ENCODE measurements at regions not wholly inside any gene's neighbourhood (a gene's known extent, or its start where the extent isn't known, plus 50 kb on each side); places are given as distances from the start of the nearest gene placed in this dataset.

DNA sequence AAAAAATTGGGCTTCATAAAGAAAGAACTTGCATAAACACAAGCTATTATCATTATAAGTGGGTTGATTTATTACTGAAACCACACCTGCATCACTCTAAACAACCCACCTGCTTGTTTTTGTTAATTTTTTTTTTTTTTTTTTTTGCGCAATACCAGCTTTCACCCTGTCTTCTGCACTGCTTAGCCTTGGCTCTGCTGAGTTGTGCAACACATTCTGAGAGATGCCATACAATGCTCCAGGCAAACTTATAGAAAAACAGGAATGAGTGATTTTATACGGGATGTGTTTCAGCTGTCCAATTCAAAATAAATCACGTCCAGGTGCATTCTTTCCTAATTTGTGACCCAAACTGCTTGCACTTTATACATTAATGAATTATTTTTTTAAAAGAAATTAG lies 923.6 kb downstream of the GATA3 start:
- TF ChIP-seq, protein P1, sequence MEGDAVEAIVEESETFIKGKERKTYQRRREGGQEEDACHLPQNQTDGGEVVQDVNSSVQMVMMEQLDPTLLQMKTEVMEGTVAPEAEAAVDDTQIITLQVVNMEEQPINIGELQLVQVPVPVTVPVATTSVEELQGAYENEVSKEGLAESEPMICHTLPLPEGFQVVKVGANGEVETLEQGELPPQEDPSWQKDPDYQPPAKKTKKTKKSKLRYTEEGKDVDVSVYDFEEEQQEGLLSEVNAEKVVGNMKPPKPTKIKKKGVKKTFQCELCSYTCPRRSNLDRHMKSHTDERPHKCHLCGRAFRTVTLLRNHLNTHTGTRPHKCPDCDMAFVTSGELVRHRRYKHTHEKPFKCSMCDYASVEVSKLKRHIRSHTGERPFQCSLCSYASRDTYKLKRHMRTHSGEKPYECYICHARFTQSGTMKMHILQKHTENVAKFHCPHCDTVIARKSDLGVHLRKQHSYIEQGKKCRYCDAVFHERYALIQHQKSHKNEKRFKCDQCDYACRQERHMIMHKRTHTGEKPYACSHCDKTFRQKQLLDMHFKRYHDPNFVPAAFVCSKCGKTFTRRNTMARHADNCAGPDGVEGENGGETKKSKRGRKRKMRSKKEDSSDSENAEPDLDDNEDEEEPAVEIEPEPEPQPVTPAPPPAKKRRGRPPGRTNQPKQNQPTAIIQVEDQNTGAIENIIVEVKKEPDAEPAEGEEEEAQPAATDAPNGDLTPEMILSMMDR (IDR thresholded peaks at IDR 0.05) = no peak
- Mint-ChIP-seq H3K4me3 (no peak overlapping the region), H3K4me1 (no peaks in the 10 kb centered on the region), H3K36me3 (ENCODE audit: low read depth) (no peaks in the 10 kb centered on the region), H3K9me3 (no peaks in the 10 kb centered on the region), H3K27me3 (ENCODE audit: low read depth, poor library complexity) (peaks cover 5% of the 10 kb centered on the region), H3K27ac (no peak overlapping the region)
- DNase-seq = no peak

DNA sequence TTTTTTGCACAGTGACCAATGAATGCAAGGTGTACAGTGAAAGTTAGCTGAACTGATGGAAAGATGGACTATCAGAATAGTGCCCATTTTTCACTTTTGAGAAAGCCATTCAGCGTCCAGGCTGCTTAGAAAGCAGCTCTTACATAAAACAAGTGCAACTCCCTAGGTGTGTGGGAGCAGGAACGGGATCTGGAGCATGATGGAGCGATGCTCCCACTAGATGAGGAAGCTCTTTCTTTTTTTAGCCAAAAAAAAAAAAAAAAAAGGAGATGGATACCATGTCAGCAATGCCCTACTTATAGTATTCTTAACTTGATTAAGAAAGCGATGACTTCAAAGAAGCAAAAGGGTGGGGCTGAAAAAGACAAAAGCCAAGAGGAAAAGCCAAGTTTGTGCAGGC lies 925.5 kb downstream of the GATA3 start:
- TF ChIP-seq, protein P1 (IDR thresholded peaks at IDR 0.05) = no peak
- peaks cover 6% of the 10 kb centered on the region for H3K27me3 Mint-ChIP-seq (ENCODE audit: low read depth, poor library complexity)
- H3K4me1 Mint-ChIP-seq = no peaks in the 10 kb centered on the region
- H3K27ac Mint-ChIP-seq = no peak overlapping the region
- H3K36me3 Mint-ChIP-seq (ENCODE audit: low read depth) = no peaks in the 10 kb centered on the region
- H3K4me3 Mint-ChIP-seq = no peak overlapping the region
- no peak for DNase-seq
- H3K9me3 Mint-ChIP-seq = peaks cover 4% of the 10 kb centered on the region

- Mint-ChIP-seq H3K9me3 (peaks cover 4% of the 10 kb centered on the region), H3K4me1 (no peaks in the 10 kb centered on the region), H3K27me3 (ENCODE audit: low read depth, poor library complexity) (peaks cover 9% of the 10 kb centered on the region), H3K27ac (no peak overlapping the region), H3K4me3 (no peak overlapping the region), H3K36me3 (ENCODE audit: low read depth) (no peaks in the 10 kb centered on the region)
- DNase-seq = no peak
- TF ChIP-seq, protein P1 (IDR thresholded peaks at IDR 0.05) = no peak
Observed at GRCh38 chr10:8981277-8981676, 926.8 kb downstream of the GATA3 start.

DNA sequence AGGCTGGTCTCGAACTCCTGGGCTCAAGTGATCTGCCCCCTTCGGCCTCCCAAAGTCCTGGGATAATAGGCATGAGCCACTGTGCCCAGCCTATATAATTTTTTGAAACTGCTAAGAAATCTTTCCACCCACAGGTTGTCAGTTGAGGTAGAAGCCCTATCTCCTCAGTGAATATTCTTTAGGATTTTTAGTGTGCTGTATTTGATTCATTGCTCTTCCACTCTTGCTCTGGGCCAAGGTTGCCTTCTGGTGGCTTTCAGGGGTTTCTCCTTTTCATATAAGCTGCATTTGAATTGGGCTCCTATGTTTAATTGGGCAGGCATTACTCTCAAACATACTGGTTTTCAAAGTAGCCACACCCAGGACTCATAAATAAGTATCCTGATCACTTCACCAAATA lies 931.2 kb downstream of the GATA3 start:
- no peak for DNase-seq
- Mint-ChIP-seq H3K27ac (no peak overlapping the region), H3K36me3 (ENCODE audit: low read depth) (no peaks in the 10 kb centered on the region), H3K4me3 (no peak overlapping the region), H3K9me3 (peaks cover 4% of the 10 kb centered on the region), H3K4me1 (no peaks in the 10 kb centered on the region), H3K27me3 (ENCODE audit: low read depth, poor library complexity) (peaks cover 7% of the 10 kb centered on the region)
- TF ChIP-seq, protein P1 (IDR thresholded peaks at IDR 0.05) = no peak

DNA sequence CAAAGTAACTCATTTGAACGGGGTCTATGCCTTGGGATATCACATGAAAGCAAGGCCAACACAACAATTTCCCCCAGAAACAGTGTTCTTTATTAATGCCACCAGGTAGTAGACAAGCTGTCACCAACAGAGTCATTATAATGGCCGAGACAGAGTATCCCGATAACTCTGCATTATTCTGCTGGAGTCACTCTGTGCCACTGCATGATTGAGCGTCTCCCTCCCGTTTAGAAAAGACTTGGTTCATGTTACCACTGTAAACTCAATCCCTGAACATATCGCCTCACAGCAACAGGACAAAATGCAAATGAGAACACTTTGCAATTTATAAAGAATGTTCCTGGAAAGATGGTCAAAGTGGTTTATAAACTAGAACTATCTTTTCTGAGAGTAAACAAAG lies 932.5 kb downstream of the GATA3 start:
- no peak overlapping the region for H3K4me3 Mint-ChIP-seq
- H3K36me3 Mint-ChIP-seq (ENCODE audit: low read depth) = no peaks in the 10 kb centered on the region
- H3K27ac Mint-ChIP-seq = no peak overlapping the region
- peaks cover 4% of the 10 kb centered on the region for H3K9me3 Mint-ChIP-seq
- H3K27me3 Mint-ChIP-seq (ENCODE audit: low read depth, poor library complexity) = peaks cover 4% of the 10 kb centered on the region
- DNase-seq = no peak
- TF ChIP-seq, protein P1 (IDR thresholded peaks at IDR 0.05) = no peak
- no peaks in the 10 kb centered on the region for H3K4me1 Mint-ChIP-seq

DNA sequence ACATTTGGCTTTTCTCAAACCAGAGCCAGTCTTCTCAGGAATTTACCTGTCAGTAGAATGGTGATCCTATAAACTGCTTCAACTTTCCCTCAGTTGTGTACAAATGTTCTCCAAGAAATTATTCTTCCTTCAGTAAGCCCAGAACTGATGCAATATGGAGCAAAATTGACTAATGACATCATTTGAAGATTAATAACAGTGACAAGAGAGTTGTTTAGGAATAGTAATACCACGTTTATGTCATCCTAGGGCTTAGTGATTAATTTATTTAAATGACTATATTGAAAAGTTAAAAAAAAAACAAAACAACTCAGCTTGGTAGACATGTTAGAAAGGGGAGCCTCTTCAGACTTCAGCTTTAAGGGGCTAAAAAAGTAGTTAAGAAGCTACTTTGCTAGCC lies 933.2 kb downstream of the GATA3 start:
- TF ChIP-seq, protein P1 (IDR thresholded peaks at IDR 0.05) = no peak
- Mint-ChIP-seq H3K9me3 (peaks cover 4% of the 10 kb centered on the region), H3K4me3 (no peak overlapping the region), H3K27ac (no peak overlapping the region), H3K27me3 (ENCODE audit: low read depth, poor library complexity) (peaks cover 4% of the 10 kb centered on the region), H3K4me1 (no peaks in the 10 kb centered on the region), H3K36me3 (ENCODE audit: low read depth) (no peaks in the 10 kb centered on the region)
- no peak for DNase-seq

All from nephron progenitor cell (in vitro differentiated cells).